ENCODE measurements at regions not wholly inside any gene's neighbourhood (a gene's known extent, or its start where the extent isn't known, plus 50 kb on each side); places are given as distances from the start of the nearest gene placed in this dataset.
"Not testable (repeated sequence)": the region's sequence is repeated elsewhere in the genome, so short reads cannot be mapped to it uniquely, and the experiment has no call there.

DNA sequence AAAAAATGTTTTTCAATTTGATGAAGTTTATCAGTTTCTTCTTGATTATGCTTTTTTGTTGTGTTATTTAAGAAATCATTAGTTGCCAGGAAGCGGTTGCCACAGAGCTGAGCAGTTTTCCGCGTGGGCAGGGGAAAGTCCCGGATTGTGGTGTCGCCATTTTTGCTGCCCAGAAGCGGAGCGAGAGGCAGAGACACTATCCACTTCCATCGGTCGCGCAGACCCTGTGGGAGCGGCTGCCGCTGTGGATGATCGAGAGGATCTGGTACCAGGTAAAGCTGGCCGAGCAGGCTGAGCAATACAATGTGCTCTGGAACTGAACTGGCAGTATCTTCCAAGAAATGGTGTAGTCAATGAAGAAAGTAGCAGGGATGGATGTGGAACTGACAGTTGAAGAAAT is 119.8 kb downstream of the ZNF736 start:
- FAIRE-seq, result no peak
- no peaks in the 10 kb centered on the region for H3K27me3 ChIP-seq (ENCODE audit: control insufficient read depth, insufficient read depth, low read length)
- H3K9ac ChIP-seq (ENCODE audit: low read length in 3 of 3), result no peak overlapping the region
- H3K4me1 ChIP-seq (ENCODE audit: control insufficient read depth in 2 of 3, insufficient read depth in 2 of 3, low read depth in 1 of 3, low read length in 3 of 3), result no peaks in the 10 kb centered on the region
- H3K4me3 ChIP-seq (ENCODE audit: low read length in 3 of 3), result no peak overlapping the region
- DNase-seq, result no peak
- peaks cover 0 to 2% (median 0%) of the 10 kb centered on the region in 3 donors for H3K9me3 ChIP-seq (ENCODE audit: control insufficient read depth in 2 of 3, insufficient read depth in 1 of 3, low read length in 3 of 3)
- intact Hi-C loops (cut with DNase I), result no loop called here
- TF ChIP-seq, protein P1, sequence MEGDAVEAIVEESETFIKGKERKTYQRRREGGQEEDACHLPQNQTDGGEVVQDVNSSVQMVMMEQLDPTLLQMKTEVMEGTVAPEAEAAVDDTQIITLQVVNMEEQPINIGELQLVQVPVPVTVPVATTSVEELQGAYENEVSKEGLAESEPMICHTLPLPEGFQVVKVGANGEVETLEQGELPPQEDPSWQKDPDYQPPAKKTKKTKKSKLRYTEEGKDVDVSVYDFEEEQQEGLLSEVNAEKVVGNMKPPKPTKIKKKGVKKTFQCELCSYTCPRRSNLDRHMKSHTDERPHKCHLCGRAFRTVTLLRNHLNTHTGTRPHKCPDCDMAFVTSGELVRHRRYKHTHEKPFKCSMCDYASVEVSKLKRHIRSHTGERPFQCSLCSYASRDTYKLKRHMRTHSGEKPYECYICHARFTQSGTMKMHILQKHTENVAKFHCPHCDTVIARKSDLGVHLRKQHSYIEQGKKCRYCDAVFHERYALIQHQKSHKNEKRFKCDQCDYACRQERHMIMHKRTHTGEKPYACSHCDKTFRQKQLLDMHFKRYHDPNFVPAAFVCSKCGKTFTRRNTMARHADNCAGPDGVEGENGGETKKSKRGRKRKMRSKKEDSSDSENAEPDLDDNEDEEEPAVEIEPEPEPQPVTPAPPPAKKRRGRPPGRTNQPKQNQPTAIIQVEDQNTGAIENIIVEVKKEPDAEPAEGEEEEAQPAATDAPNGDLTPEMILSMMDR (IDR thresholded peaks at IDR 0.05; ENCODE audit: borderline replicate concordance, extremely low read depth, insufficient read depth), result no peak
- no peak overlapping the region for H3K27ac ChIP-seq (ENCODE audit: low read depth in 2 of 2, low read length in 2 of 2)
- H3K36me3 ChIP-seq (ENCODE audit: control insufficient read depth in 2 of 3, insufficient read depth in 3 of 3, low read length in 3 of 3), result no peaks in the 10 kb centered on the region

DNA sequence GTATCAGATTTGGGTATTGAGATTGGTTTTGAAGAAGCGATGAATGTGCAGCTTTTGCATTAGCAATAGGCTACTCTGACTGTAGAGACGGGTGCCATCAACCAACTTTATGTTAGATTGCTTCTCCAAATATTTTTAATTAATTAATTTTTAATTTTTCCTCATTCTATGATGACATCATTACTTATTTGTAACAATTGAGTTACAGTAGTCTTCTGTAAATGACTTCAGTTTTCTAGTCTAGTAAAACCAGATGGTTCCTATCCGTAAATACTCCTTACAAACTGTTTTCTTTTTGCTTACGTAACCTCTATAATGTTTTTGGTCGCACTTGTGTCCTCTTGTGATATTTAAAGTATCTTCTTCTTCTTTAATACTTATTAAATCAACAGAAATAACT is 118.1 kb downstream of the ZNF736 start:
- Histone ChIP-seq H3K9me3 (ENCODE audit: control insufficient read depth in 2 of 3, insufficient read depth in 1 of 3, low read length in 3 of 3) (peaks cover 0 to 2% (median 0%) of the 10 kb centered on the region in 3 donors), H3K4me1 (ENCODE audit: control insufficient read depth in 2 of 3, insufficient read depth in 2 of 3, low read depth in 1 of 3, low read length in 3 of 3) (no peaks in the 10 kb centered on the region), H3K36me3 (ENCODE audit: control insufficient read depth in 2 of 3, insufficient read depth in 3 of 3, low read length in 3 of 3) (no peaks in the 10 kb centered on the region), H3K27ac (ENCODE audit: low read depth in 2 of 2, low read length in 2 of 2) (no peak overlapping the region), H3K4me3 (ENCODE audit: low read length in 3 of 3) (no peak overlapping the region), H3K27me3 (ENCODE audit: control insufficient read depth, insufficient read depth, low read length) (no peaks in the 10 kb centered on the region), H3K9ac (ENCODE audit: low read length in 3 of 3) (no peak overlapping the region)
- intact Hi-C loops (cut with DNase I), result no loop called here
- FAIRE-seq (no peak), DNase-seq (no peak)
- TF ChIP-seq, protein P1 (IDR thresholded peaks at IDR 0.05; ENCODE audit: borderline replicate concordance, extremely low read depth, insufficient read depth), result no peak

DNA sequence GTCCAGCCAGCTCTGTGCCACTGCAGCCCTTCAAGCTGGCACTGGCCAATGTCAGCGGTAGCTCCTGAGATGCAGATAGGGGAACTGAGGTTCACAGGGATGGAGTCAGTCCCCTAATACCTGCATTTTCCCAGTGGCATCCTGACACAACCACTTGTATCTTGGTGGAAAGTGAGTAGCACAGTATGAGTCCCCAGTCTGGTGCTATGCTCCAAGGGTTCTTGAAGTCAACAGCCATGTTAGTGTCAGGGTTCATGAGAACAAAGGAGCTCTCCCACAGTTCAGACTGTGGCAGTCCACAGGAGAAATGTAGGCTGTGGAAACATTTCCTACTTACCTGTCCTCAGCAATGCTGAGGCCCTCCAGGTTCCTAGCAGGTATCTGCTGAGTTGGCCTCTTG is 115.5 kb downstream of the ZNF736 start:
- no peak for FAIRE-seq
- DNase-seq, result no peak
- Histone ChIP-seq H3K27ac (ENCODE audit: low read depth in 2 of 2, low read length in 2 of 2) (no peak overlapping the region), H3K27me3 (ENCODE audit: control insufficient read depth, insufficient read depth, low read length) (no peaks in the 10 kb centered on the region), H3K4me1 (ENCODE audit: control insufficient read depth in 2 of 3, insufficient read depth in 2 of 3, low read depth in 1 of 3, low read length in 3 of 3) (no peaks in the 10 kb centered on the region), H3K9me3 (ENCODE audit: control insufficient read depth in 2 of 3, insufficient read depth in 1 of 3, low read length in 3 of 3) (peaks cover 0 to 2% (median 0%) of the 10 kb centered on the region in 3 donors), H3K36me3 (ENCODE audit: control insufficient read depth in 2 of 3, insufficient read depth in 3 of 3, low read length in 3 of 3) (no peaks in the 10 kb centered on the region), H3K4me3 (ENCODE audit: low read length in 3 of 3) (no peak overlapping the region), H3K9ac (ENCODE audit: low read length in 3 of 3) (no peak overlapping the region)
- intact Hi-C loops (cut with DNase I), result no loop called here
- TF ChIP-seq, protein P1 (IDR thresholded peaks at IDR 0.05; ENCODE audit: borderline replicate concordance, extremely low read depth, insufficient read depth), result no peak

DNA sequence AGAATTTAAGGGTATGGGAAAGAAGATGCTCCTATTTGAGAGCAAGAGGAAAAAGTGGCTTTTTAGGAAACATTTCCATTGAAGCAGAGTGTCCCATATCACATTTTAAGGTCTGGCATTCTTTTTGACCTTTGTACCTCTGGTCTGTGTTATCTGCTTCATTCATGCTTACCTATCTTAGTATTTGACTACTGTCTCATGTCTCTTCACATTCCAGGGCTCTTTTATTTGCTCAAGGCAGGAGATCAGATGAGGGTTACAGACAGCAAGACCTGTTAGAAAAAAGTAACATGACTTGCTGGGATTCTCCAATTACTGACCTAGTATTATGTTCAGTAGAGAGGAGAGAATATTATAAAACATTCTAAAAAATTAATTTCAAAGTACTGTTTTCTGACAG is 111.7 kb downstream of the ZNF736 start:
- H3K4me3 ChIP-seq (ENCODE audit: low read length in 3 of 3); H3K9ac ChIP-seq (ENCODE audit: low read length in 3 of 3); DNase-seq; H3K27ac ChIP-seq (ENCODE audit: low read depth in 2 of 2, low read length in 2 of 2); H3K36me3 ChIP-seq (ENCODE audit: control insufficient read depth in 2 of 3, insufficient read depth in 3 of 3, low read length in 3 of 3); H3K4me1 ChIP-seq (ENCODE audit: control insufficient read depth in 2 of 3, insufficient read depth in 2 of 3, low read depth in 1 of 3, low read length in 3 of 3); intact Hi-C loops (cut with DNase I); FAIRE-seq; H3K27me3 ChIP-seq (ENCODE audit: control insufficient read depth, insufficient read depth, low read length); H3K9me3 ChIP-seq (ENCODE audit: control insufficient read depth in 2 of 3, insufficient read depth in 1 of 3, low read length in 3 of 3): not testable (repeated sequence)
